GM12878 (cell line): ENCODE measurements at regions not wholly inside any gene's neighbourhood (a gene's known extent, or its start where the extent isn't known, plus 50 kb on each side); places are given as distances from the start of the nearest gene placed in this dataset.

Experiments
- ATF7 ChIP-seq: fragments of 450-650 bp; IDR thresholded peaks from 2 replicates; pipeline ENCODE4 v1.6.1; 2016; ENCODE audit warnings: low read depth, mild to moderate bottlenecking
- BCL11A ChIP-seq: IDR thresholded peaks from 2 replicates; pipeline ENCODE4 v1.6.1; 2011; ENCODE audit warnings: low read depth, low read length
- CEBPB ChIP-seq, 2 experiments: fragments of 150-350 bp in 1 of 2; IDR thresholded peaks; 2 replicates each; pipeline ENCODE4 v1.6.1; 2012 to 2014; ENCODE audit warnings: low read depth in 2 of 2, low read length in 2 of 2, borderline replicate concordance in 1 of 2, inconsistent platforms in 1 of 2
- EP300 ChIP-seq, 2 experiments: fragments of 150-350 bp in 1 of 2; IDR thresholded peaks; 2 replicates each; pipeline ENCODE4 v1.6.1; 2011 to 2012; ENCODE audit warnings: low read depth in 2 of 2, low read length in 2 of 2, borderline replicate concordance in 1 of 2, improper control_type of control experiment in 1 of 2, inconsistent platforms in 1 of 2; ENCODE audit not compliant: control insufficient read depth in 1 of 2
- ETV6 ChIP-seq, 2 experiments: fragments of 450-650 bp in 1 of 2; IDR thresholded peaks in 1 of 2; conservative IDR thresholded peaks in 1 of 2; 2 replicates each; pipeline ENCODE4 v1.6.1; 2014; ENCODE audit warnings: antibody characterized with exemption in 1 of 2, borderline replicate concordance in 1 of 2, low read depth in 1 of 2, mild to moderate bottlenecking in 1 of 2, moderate library complexity in 1 of 2
- EZH2 ChIP-seq: IDR thresholded peaks from 2 replicates; pipeline ENCODE4 v1.6.1; 2012; ENCODE audit warnings: low read depth, mild to moderate bottlenecking, control low read depth, inconsistent platforms, low read length, borderline replicate concordance; ENCODE audit not compliant: control insufficient read depth
- HDAC6 ChIP-seq: fragments of 200-600 bp; sonication (generic); IDR thresholded peaks from one replicate; pipeline ENCODE4 v1.8.0; 2017; ENCODE audit warnings: antibody characterized with exemption; ENCODE audit not compliant: unreplicated experiment
- NFYB ChIP-seq: IDR thresholded peaks from 2 replicates; pipeline ENCODE4 v1.6.1; 2011; ENCODE audit warnings: low read depth, mild to moderate bottlenecking, low read length, improper control_type of control experiment, moderate library complexity; ENCODE audit not compliant: insufficient read depth
- POLR2A ChIP-seq: IDR thresholded peaks from 2 replicates; pipeline ENCODE4 v1.6.1; 2011; ENCODE audit warnings: low read depth, mild to moderate bottlenecking, low read length
- POLR2AphosphoS2 ChIP-seq: IDR thresholded peaks from 2 replicates; pipeline ENCODE4 v1.6.1; 2011; ENCODE audit warnings: low read depth, mild to moderate bottlenecking, low read length, improper control_type of control experiment, moderate library complexity
- RBBP5 ChIP-seq: fragments of 200-600 bp; sonication (generic); conservative IDR thresholded peaks from 2 replicates; pipeline ENCODE4 v1.6.1; 2016
- ZZZ3 ChIP-seq: IDR thresholded peaks from 2 replicates; pipeline ENCODE4 v1.6.1; 2011; ENCODE audit warnings: low read depth; ENCODE audit not compliant: control insufficient read depth, insufficient read length
- TF ChIP-seq, protein P1 (sequence below), 3 experiments: IDR thresholded peaks in 2 of 3; conservative IDR thresholded peaks in 1 of 3; 2 replicates each; pipeline ENCODE4 v1.5.1; 2011; ENCODE audit warnings: low read depth in 3 of 3, low read length in 3 of 3, mild to moderate bottlenecking in 3 of 3, control low read depth in 2 of 3, moderate library complexity in 2 of 3, inconsistent platforms in 1 of 3, mixed read lengths in 1 of 3; ENCODE audit not compliant: control insufficient read depth in 2 of 3, insufficient read depth in 1 of 3; ENCODE audit errors: extremely low read depth in 1 of 3

- TF ChIP-seq HDAC6: no peak
- TF ChIP-seq ETV6 (conservative IDR thresholded peaks at IDR 0.05 in 1 of 2, IDR thresholded peaks at IDR 0.05 in 1 of 2; ENCODE audit: borderline replicate concordance in 1 of 2, low read depth in 1 of 2): no peak
- TF ChIP-seq CEBPB (IDR thresholded peaks at IDR 0.05; ENCODE audit: borderline replicate concordance in 1 of 2, low read depth in 2 of 2, low read length in 2 of 2): no peak
- TF ChIP-seq EZH2: no peak
- no peak for TF ChIP-seq NFYB
- TF ChIP-seq, protein P1, sequence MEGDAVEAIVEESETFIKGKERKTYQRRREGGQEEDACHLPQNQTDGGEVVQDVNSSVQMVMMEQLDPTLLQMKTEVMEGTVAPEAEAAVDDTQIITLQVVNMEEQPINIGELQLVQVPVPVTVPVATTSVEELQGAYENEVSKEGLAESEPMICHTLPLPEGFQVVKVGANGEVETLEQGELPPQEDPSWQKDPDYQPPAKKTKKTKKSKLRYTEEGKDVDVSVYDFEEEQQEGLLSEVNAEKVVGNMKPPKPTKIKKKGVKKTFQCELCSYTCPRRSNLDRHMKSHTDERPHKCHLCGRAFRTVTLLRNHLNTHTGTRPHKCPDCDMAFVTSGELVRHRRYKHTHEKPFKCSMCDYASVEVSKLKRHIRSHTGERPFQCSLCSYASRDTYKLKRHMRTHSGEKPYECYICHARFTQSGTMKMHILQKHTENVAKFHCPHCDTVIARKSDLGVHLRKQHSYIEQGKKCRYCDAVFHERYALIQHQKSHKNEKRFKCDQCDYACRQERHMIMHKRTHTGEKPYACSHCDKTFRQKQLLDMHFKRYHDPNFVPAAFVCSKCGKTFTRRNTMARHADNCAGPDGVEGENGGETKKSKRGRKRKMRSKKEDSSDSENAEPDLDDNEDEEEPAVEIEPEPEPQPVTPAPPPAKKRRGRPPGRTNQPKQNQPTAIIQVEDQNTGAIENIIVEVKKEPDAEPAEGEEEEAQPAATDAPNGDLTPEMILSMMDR (IDR thresholded peaks at IDR 0.05 in 2 of 3, conservative IDR thresholded peaks at IDR 0.05 in 1 of 3; ENCODE audit: control insufficient read depth in 2 of 3, extremely low read depth in 1 of 3, insufficient read depth in 1 of 3, low read depth in 3 of 3, low read length in 3 of 3): no peak
- TF ChIP-seq EP300 (IDR thresholded peaks at IDR 0.05; ENCODE audit: borderline replicate concordance in 1 of 2, control insufficient read depth in 1 of 2, low read depth in 2 of 2, low read length in 2 of 2): no peak
- TF ChIP-seq ZZZ3: no peak
- TF ChIP-seq POLR2A: no peak
- no peak for TF ChIP-seq POLR2AphosphoS2
- no peak for TF ChIP-seq RBBP5
- no peak for TF ChIP-seq ATF7
- no peak for TF ChIP-seq BCL11A
These were observed 156.8 kb downstream of the DUSP6 start for GRCh38 chr12:89195470-89195869.
